ENCODE measurements at regions not wholly inside any gene's neighbourhood (a gene's known extent, or its start where the extent isn't known, plus 50 kb on each side); places are given as distances from the start of the nearest gene placed in this dataset.

DNA sequence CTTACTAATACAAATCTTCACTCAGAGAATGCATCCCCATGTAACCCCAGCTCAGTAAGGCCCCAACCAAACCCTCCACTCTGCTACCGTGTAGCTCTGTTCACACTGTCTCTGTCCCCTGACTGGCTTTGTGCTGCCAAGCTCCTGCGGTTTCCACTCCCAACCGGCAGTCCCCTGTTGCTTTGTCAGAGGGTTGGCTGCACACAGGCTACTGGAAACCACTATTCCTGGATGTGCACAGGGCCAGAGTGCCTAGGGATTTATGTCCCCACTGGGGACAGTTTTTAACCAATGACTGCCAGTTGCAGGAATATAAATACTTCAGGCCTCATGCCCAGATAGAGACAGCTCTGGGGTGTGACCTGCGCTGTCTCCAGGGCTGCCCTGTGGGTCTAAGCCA, 157.1 kb upstream of the C16orf82 start:
- H3K4me3 ChIP-seq (ENCODE audit: low read depth, low read length, poor library complexity, severe bottlenecking), result no peak overlapping the region
- no peaks in the 10 kb centered on the region for H3K9me3 ChIP-seq (ENCODE audit: low read length)
- H3K9ac ChIP-seq (ENCODE audit: low read length), result no peak overlapping the region
- H3K36me3 ChIP-seq (ENCODE audit: insufficient read depth, low read length), result no peaks in the 10 kb centered on the region
- no peak overlapping the region for H2AFZ ChIP-seq (ENCODE audit: low read length)
- H3K27ac ChIP-seq (ENCODE audit: low read depth, low read length, poor library complexity, severe bottlenecking), result no peak overlapping the region
- no peak overlapping the region for H3K4me2 ChIP-seq (ENCODE audit: low read length)
- H3K27me3 ChIP-seq (ENCODE audit: insufficient read depth, low read length), result no peaks in the 10 kb centered on the region
- no peaks in the 10 kb centered on the region for H3K9me2 ChIP-seq (ENCODE audit: low read depth, low read length)
- no peaks in the 10 kb centered on the region for H3K79me2 ChIP-seq (ENCODE audit: insufficient read depth, low read length)
- H3K4me1 ChIP-seq (ENCODE audit: insufficient read depth, low read length, severe bottlenecking), result no peaks in the 10 kb centered on the region
- H3F3A ChIP-seq (ENCODE audit: insufficient read depth, low read length), result no peaks in the 10 kb centered on the region
- TF ChIP-seq, protein P1, sequence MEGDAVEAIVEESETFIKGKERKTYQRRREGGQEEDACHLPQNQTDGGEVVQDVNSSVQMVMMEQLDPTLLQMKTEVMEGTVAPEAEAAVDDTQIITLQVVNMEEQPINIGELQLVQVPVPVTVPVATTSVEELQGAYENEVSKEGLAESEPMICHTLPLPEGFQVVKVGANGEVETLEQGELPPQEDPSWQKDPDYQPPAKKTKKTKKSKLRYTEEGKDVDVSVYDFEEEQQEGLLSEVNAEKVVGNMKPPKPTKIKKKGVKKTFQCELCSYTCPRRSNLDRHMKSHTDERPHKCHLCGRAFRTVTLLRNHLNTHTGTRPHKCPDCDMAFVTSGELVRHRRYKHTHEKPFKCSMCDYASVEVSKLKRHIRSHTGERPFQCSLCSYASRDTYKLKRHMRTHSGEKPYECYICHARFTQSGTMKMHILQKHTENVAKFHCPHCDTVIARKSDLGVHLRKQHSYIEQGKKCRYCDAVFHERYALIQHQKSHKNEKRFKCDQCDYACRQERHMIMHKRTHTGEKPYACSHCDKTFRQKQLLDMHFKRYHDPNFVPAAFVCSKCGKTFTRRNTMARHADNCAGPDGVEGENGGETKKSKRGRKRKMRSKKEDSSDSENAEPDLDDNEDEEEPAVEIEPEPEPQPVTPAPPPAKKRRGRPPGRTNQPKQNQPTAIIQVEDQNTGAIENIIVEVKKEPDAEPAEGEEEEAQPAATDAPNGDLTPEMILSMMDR (IDR thresholded peaks at IDR 0.05; ENCODE audit: low read length), result no peak
- TF ChIP-seq EZH2 (IDR thresholded peaks at IDR 0.05; ENCODE audit: borderline replicate concordance, low read length), result no peak
- H4K20me1 ChIP-seq (ENCODE audit: insufficient read depth, low read length), result no peaks in the 10 kb centered on the region

DNA sequence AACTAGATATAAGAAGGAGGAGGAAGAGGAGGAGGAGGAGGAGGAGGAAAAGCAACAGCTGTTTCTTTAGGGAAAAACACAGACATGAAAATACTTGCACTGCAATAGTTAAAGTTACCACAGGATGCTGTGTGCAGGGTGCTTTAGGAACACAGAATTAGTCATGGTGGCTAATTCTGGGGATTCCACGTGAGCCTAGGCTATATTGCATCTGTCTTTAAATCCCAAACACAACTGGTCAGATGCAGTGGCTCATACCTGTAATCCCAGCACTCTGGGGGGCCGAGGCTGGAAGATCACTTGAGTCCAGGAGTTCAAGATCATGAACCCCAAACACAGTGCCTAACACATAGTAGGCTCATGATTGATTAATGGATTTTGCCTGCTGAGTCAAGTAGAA, 155.3 kb upstream of the C16orf82 start:
- Histone ChIP-seq H3K27me3 (ENCODE audit: insufficient read depth, low read length) (no peaks in the 10 kb centered on the region), H3K9me3 (ENCODE audit: low read length) (no peaks in the 10 kb centered on the region), H3K4me2 (ENCODE audit: low read length) (no peak overlapping the region), H3K36me3 (ENCODE audit: insufficient read depth, low read length) (no peaks in the 10 kb centered on the region), H3K27ac (ENCODE audit: low read depth, low read length, poor library complexity, severe bottlenecking) (no peak overlapping the region), H4K20me1 (ENCODE audit: insufficient read depth, low read length) (no peaks in the 10 kb centered on the region), H3K9me2 (ENCODE audit: low read depth, low read length) (no peaks in the 10 kb centered on the region), H2AFZ (ENCODE audit: low read length) (no peak overlapping the region), H3K4me3 (ENCODE audit: low read depth, low read length, poor library complexity, severe bottlenecking) (no peak overlapping the region), H3K9ac (ENCODE audit: low read length) (no peak overlapping the region), H3K79me2 (ENCODE audit: insufficient read depth, low read length) (no peaks in the 10 kb centered on the region), H3K4me1 (ENCODE audit: insufficient read depth, low read length, severe bottlenecking) (no peaks in the 10 kb centered on the region), H3F3A (ENCODE audit: insufficient read depth, low read length) (no peaks in the 10 kb centered on the region)
- TF ChIP-seq, protein P1 (IDR thresholded peaks at IDR 0.05; ENCODE audit: low read length), result no peak
- TF ChIP-seq EZH2 (IDR thresholded peaks at IDR 0.05; ENCODE audit: borderline replicate concordance, low read length), result no peak

DNA sequence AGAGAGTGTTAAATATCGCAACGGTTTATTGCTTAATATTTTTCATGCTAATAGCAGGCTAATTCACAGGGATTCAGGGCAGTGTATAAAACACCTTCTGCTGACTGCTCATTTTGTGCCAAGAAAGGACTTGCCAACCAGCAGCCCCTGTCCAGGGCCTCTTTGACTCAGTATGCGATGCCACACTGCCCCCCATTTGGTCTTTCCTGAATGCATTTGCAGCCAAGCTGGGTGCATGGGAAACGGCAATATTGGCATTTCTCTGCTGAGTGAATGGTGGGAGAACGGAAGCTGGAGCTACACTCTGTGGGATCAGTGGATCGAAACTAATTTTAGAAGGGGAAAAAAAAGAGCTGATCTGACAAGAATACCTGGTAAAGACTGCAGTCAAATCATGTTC, 152.9 kb upstream of the C16orf82 start:
- no peaks in the 10 kb centered on the region for H3K9me3 ChIP-seq (ENCODE audit: low read length)
- TF ChIP-seq, protein P1 (IDR thresholded peaks at IDR 0.05; ENCODE audit: low read length), result no peak
- no peak overlapping the region for H3K4me2 ChIP-seq (ENCODE audit: low read length)
- H4K20me1 ChIP-seq (ENCODE audit: insufficient read depth, low read length), result no peaks in the 10 kb centered on the region
- no peaks in the 10 kb centered on the region for H3F3A ChIP-seq (ENCODE audit: insufficient read depth, low read length)
- H3K27ac ChIP-seq (ENCODE audit: low read depth, low read length, poor library complexity, severe bottlenecking), result no peak overlapping the region
- H3K4me3 ChIP-seq (ENCODE audit: low read depth, low read length, poor library complexity, severe bottlenecking), result no peak overlapping the region
- no peaks in the 10 kb centered on the region for H3K9me2 ChIP-seq (ENCODE audit: low read depth, low read length)
- no peaks in the 10 kb centered on the region for H3K4me1 ChIP-seq (ENCODE audit: insufficient read depth, low read length, severe bottlenecking)
- no peaks in the 10 kb centered on the region for H3K79me2 ChIP-seq (ENCODE audit: insufficient read depth, low read length)
- no peaks in the 10 kb centered on the region for H3K36me3 ChIP-seq (ENCODE audit: insufficient read depth, low read length)
- no peak overlapping the region for H3K9ac ChIP-seq (ENCODE audit: low read length)
- H2AFZ ChIP-seq (ENCODE audit: low read length), result no peak overlapping the region
- no peaks in the 10 kb centered on the region for H3K27me3 ChIP-seq (ENCODE audit: insufficient read depth, low read length)
